GM18868 (cell line): ENCODE measurements at regions not wholly inside any gene's neighbourhood (a gene's known extent, or its start where the extent isn't known, plus 50 kb on each side); places are given as distances from the start of the nearest gene placed in this dataset.

ENCODE experiments used
- ATAC-seq: cut with Tn5 transposase; IDR thresholded peaks from one replicate; pipeline ENCODE4 v1.9.1; 2021; ENCODE audit warnings: mild to moderate bottlenecking, moderate library complexity; ENCODE audit not compliant: unreplicated experiment

- ATAC-seq: no peak
These were observed 315.5 kb downstream of the GPATCH2 start for GRCh38 chr1:217315346-217315745.

- no peak for ATAC-seq
These were observed 317.8 kb downstream of the GPATCH2 start for GRCh38 chr1:217313096-217313495.

- ATAC-seq: peak; percentile 51
These were observed 319.1 kb downstream of the GPATCH2 start for GRCh38 chr1:217311766-217312165.

- no peak for ATAC-seq
These were observed 319.6 kb downstream of the GPATCH2 start for GRCh38 chr1:217311269-217311668.

GRCh38 chr1:217281332-217281731 is 349.6 kb downstream of the GPATCH2 start:
- no peak for ATAC-seq

- no peak for ATAC-seq
These were observed 355.1 kb downstream of the GPATCH2 start for GRCh38 chr1:217275655-217276398.

GRCh38 chr1:217274927-217275654 is 355.8 kb downstream of the GPATCH2 start:
- ATAC-seq: peak; percentile 44

- no peak for ATAC-seq
These were observed 356.5 kb downstream of the GPATCH2 start for GRCh38 chr1:217274416-217274815.

- no peak for ATAC-seq
These were observed 357.0 kb downstream of the GPATCH2 start for GRCh38 chr1:217273866-217274265.

- no peak for ATAC-seq
These were observed 358.5 kb downstream of the GPATCH2 start for GRCh38 chr1:217272385-217272784.

- no peak for ATAC-seq
These were observed 360.8 kb downstream of the GPATCH2 start for GRCh38 chr1:217270101-217270500.

- ATAC-seq: no peak
These were observed 362.8 kb downstream of the GPATCH2 start for GRCh38 chr1:217268058-217268457.

GRCh38 chr1:217261636-217262035 is 369.3 kb downstream of the GPATCH2 start:
- no peak for ATAC-seq

GRCh38 chr1:217260676-217261075 is 370.2 kb downstream of the GPATCH2 start:
- no peak for ATAC-seq

- ATAC-seq: no peak
These were observed 376.9 kb downstream of the GPATCH2 start for GRCh38 chr1:217253985-217254384.

- ATAC-seq: no peak
These were observed 377.5 kb downstream of the GPATCH2 start for GRCh38 chr1:217253351-217253750.

GRCh38 chr1:217251121-217251520 is 379.8 kb downstream of the GPATCH2 start:
- no peak for ATAC-seq

- ATAC-seq: no peak
These were observed 381.0 kb downstream of the GPATCH2 start for GRCh38 chr1:217249857-217250256.

- ATAC-seq: no peak
These were observed 385.9 kb downstream of the GPATCH2 start for GRCh38 chr1:217244971-217245370.

- no peak for ATAC-seq
These were observed 390.2 kb downstream of the GPATCH2 start for GRCh38 chr1:217240656-217241055.

GRCh38 chr1:217238945-217239344 is 391.9 kb downstream of the GPATCH2 start:
- ATAC-seq: no peak

- ATAC-seq: no peak
These were observed 400.5 kb downstream of the GPATCH2 start for GRCh38 chr1:217230412-217230811.
